A673 (cell line): ENCODE measurements at regions not wholly inside any gene's neighbourhood (a gene's known extent, or its start where the extent isn't known, plus 50 kb on each side); places are given as distances from the start of the nearest gene placed in this dataset.

Source experiments
- EZH2 ChIP-seq: fragments of 200-600 bp; sonication (generic); IDR thresholded peaks from 2 replicates; pipeline ENCODE4 v1.6.1; 2017; ENCODE audit warnings: borderline replicate concordance, low read depth, mild to moderate bottlenecking, mixed read lengths, antibody characterized with exemption, low read length; ENCODE audit not compliant: poor library complexity, severe bottlenecking
- TF ChIP-seq, protein P1 (sequence below): fragments of 300-800, 200-600 bp; sonication (generic); conservative IDR thresholded peaks from 2 replicates; pipeline ENCODE4 v1.5.1; 2017; ENCODE audit warnings: low read depth, mild to moderate bottlenecking, antibody characterized with exemption, low read length, moderate library complexity, mixed read lengths

DNA sequence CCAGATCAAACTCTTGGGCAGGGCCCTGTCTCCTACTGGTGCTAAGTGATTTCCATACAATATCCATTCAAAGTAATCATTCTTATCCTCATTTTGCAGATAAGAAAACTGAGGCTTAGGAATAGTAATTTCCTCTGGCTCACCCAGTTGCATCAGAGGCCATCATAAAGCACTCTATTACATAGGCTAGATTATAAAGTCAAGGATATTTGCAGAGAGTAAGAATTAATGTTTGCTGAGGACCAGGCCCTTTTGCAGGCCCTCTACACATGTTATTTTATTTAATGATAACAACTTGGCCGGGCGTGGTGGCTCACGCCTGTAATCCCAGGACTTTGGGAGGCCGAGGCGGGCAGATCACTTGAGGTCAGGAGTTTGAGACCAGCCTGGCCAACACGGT, 316.8 kb downstream of the ZNF674 start:
- TF ChIP-seq, protein P1, sequence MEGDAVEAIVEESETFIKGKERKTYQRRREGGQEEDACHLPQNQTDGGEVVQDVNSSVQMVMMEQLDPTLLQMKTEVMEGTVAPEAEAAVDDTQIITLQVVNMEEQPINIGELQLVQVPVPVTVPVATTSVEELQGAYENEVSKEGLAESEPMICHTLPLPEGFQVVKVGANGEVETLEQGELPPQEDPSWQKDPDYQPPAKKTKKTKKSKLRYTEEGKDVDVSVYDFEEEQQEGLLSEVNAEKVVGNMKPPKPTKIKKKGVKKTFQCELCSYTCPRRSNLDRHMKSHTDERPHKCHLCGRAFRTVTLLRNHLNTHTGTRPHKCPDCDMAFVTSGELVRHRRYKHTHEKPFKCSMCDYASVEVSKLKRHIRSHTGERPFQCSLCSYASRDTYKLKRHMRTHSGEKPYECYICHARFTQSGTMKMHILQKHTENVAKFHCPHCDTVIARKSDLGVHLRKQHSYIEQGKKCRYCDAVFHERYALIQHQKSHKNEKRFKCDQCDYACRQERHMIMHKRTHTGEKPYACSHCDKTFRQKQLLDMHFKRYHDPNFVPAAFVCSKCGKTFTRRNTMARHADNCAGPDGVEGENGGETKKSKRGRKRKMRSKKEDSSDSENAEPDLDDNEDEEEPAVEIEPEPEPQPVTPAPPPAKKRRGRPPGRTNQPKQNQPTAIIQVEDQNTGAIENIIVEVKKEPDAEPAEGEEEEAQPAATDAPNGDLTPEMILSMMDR, result no peak
- TF ChIP-seq EZH2, result no peak
